ENCODE measurements at regions not wholly inside any gene's neighbourhood (a gene's known extent, or its start where the extent isn't known, plus 50 kb on each side); places are given as distances from the start of the nearest gene placed in this dataset.

DNA sequence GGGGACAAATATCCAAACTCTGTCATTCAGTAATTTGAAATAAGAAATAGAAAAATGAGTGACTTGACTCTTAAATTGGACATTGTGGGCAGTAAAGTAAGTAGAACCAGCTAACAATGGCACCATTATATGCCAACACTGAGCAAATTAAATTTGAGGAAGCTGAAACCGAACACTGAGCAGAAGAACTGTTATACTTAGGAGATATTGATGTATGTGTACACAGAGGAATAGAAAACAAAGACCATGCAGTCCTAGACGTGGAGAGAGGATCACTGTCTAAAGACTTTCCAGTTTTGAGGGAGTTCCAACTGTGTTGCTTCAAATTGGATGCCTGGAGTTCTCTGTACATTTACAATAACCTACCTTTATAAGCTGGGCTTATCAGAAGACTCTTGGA, 427.0 kb upstream of the EYS start:
- peaks cover 0 to 4% of the 10 kb centered on the region in 2 experiments; a peak in 1 of 4 replicates for H3K9me3 ChIP-seq (ENCODE audit: insufficient read depth in 2 of 2, low read depth in 1 of 2, low read length in 1 of 2)
- ChIA-PET CTCF (ENCODE audit: partially characterized antibody) (interaction anchor here (0.9 kb wide), 1 partner anchor 9 kb away, joined by 3 read pairs; no protein-coding TSS in a partner anchor), POLR2A (ENCODE audit: partially characterized antibody) (no interaction called here)
- H3K18ac ChIP-seq (ENCODE audit: extremely low read depth, low read length): no peak overlapping the region
- H2AFZ ChIP-seq (ENCODE audit: low read length): no peak overlapping the region
- H3K9ac ChIP-seq (replicated peaks in 1 of 4; ENCODE audit: extremely low read depth in 1 of 4, low read depth in 3 of 4, low read length in 3 of 4): no peak overlapping the region
- no peak overlapping the region for H2BK15ac ChIP-seq (ENCODE audit: low read length)
- TF ChIP-seq SP1 (IDR thresholded peaks at IDR 0.05; ENCODE audit: low read depth, low read length): no peak
- no peak for TF ChIP-seq MAFK (IDR thresholded peaks at IDR 0.05; ENCODE audit: low read depth, low read length)
- no peak overlapping the region for H3K4me3 ChIP-seq (ENCODE audit: extremely low read depth in 1 of 4, insufficient read depth in 2 of 4, low read depth in 3 of 4, low read length in 4 of 4)
- no peak overlapping the region for H2BK120ac ChIP-seq (replicated peaks; ENCODE audit: low read depth, low read length)
- H3K79me2 ChIP-seq (ENCODE audit: control insufficient read depth in 1 of 2, insufficient read depth in 2 of 2, low read length in 2 of 2): no peaks in the 10 kb centered on the region
- H3K14ac ChIP-seq (ENCODE audit: insufficient read length): no peak overlapping the region
- no peak overlapping the region for H4K91ac ChIP-seq (replicated peaks; ENCODE audit: insufficient read length, low read length)
- no peak overlapping the region for H3K23ac ChIP-seq (ENCODE audit: insufficient read length)
- 84% methylated on average over 2 of the region's 2 CpGs; no CpG with 5 or more reads in 1 of the 2 experiments for WGBS, 2 experiments (ENCODE audit: extremely low coverage in 1 of 2, insufficient coverage in 1 of 2, insufficient read length in 1 of 2, insufficient replicate concordance in 2 of 2, low coverage in 1 of 2, low lambda C conversion rate in 2 of 2, missing lambda C conversion rate in 1 of 2)
- H4K8ac ChIP-seq (ENCODE audit: extremely low read depth, insufficient read depth, low read length): no peak overlapping the region
- H3K79me1 ChIP-seq (ENCODE audit: low read depth, low read length): no peaks in the 10 kb centered on the region
- no peaks in the 10 kb centered on the region for H3K23me2 ChIP-seq (ENCODE audit: low read depth, low read length)
- H3K27me3 ChIP-seq (replicated peaks in 1 of 4; ENCODE audit: control insufficient read depth in 3 of 4, extremely low read depth in 1 of 4, insufficient read depth in 3 of 4, low read length in 3 of 4): no peaks in the 10 kb centered on the region
- DNase-seq (ENCODE audit: low read depth in 1 of 2, low spot score in 2 of 2): no peak
- H3K4me2 ChIP-seq (ENCODE audit: insufficient read depth in 1 of 2, low read depth in 2 of 2, low read length in 2 of 2): no peak overlapping the region
- no peaks in the 10 kb centered on the region for H4K20me1 ChIP-seq (replicated peaks in 1 of 2; ENCODE audit: control insufficient read depth in 1 of 2, insufficient read depth in 2 of 2, low read length in 2 of 2)
- no peak overlapping the region for H2BK20ac ChIP-seq (ENCODE audit: low read length)
- H3K4me1 ChIP-seq (replicated peaks in 1 of 4; ENCODE audit: control insufficient read depth in 3 of 4, insufficient read depth in 4 of 4, low read length in 3 of 4): no peaks in the 10 kb centered on the region
- H4K5ac ChIP-seq (ENCODE audit: insufficient read length, low read depth, low read length): no peak overlapping the region
- no peaks in the 10 kb centered on the region for H3K36me3 ChIP-seq (ENCODE audit: control insufficient read depth in 2 of 4, insufficient read depth in 4 of 4, low read length in 3 of 4)
- no peak overlapping the region for H2AK5ac ChIP-seq (ENCODE audit: low read depth, low read length)
- H2BK5ac ChIP-seq (ENCODE audit: low read depth, low read length): no peak overlapping the region
- H2BK12ac ChIP-seq (ENCODE audit: low read depth, low read length): no peak overlapping the region
- no peak overlapping the region for H3K56ac ChIP-seq (replicated peaks; ENCODE audit: insufficient read length, low read depth, low read length)
- H3K27ac ChIP-seq (ENCODE audit: low read depth, low read length): no peak overlapping the region
- no peak overlapping the region for H3K4ac ChIP-seq (replicated peaks; ENCODE audit: insufficient read length, low read depth, low read length)
- no peak for FAIRE-seq

Data from H1 (cell line).